HG03045 (cell line): ENCODE measurements at regions not wholly inside any gene's neighbourhood (a gene's known extent, or its start where the extent isn't known, plus 50 kb on each side); places are given as distances from the start of the nearest gene placed in this dataset.
"Not testable (repeated sequence)": the region's sequence is repeated elsewhere in the genome, so short reads cannot be mapped to it uniquely, and the experiment has no call there.

Experiments
- ATAC-seq: cut with Tn5 transposase; IDR thresholded peaks from one replicate; pipeline ENCODE4 v1.9.1; 2021; ENCODE audit warnings: mild to moderate bottlenecking, moderate library complexity; ENCODE audit not compliant: unreplicated experiment

- ATAC-seq, result no peak
Observed at GRCh38 chr1:184889166-184889565, 85.1 kb downstream of the NIBAN1 start.

GRCh38 chr1:184888505-184888904, 85.8 kb downstream of the NIBAN1 start:
- ATAC-seq, result no peak

GRCh38 chr1:184882957-184883815, 91.1 kb downstream of the NIBAN1 start:
- no peak for ATAC-seq

- peak; percentile 63 for ATAC-seq
Observed at GRCh38 chr1:184881941-184882913, 92.1 kb downstream of the NIBAN1 start.

GRCh38 chr1:184879876-184880557, 94.3 kb downstream of the NIBAN1 start:
- no peak for ATAC-seq

GRCh38 chr1:184878602-184879001, 95.7 kb downstream of the NIBAN1 start:
- no peak for ATAC-seq

- no peak for ATAC-seq
Observed at GRCh38 chr1:184878002-184878401, 96.3 kb downstream of the NIBAN1 start.

GRCh38 chr1:184876015-184876414, 98.3 kb downstream of the NIBAN1 start:
- ATAC-seq, result not testable (repeated sequence)

- no peak for ATAC-seq
Observed at GRCh38 chr1:184875218-184875617, 99.1 kb downstream of the NIBAN1 start.

GRCh38 chr1:184870319-184870718, 104.0 kb downstream of the NIBAN1 start:
- no peak for ATAC-seq

GRCh38 chr1:184867866-184868689, 106.2 kb downstream of the NIBAN1 start:
- ATAC-seq, result no peak

GRCh38 chr1:184866991-184867788, 107.1 kb downstream of the NIBAN1 start:
- ATAC-seq, result peak; percentile 95

- peak; percentile 18 for ATAC-seq
Observed at GRCh38 chr1:184866586-184866985, 107.7 kb downstream of the NIBAN1 start.

- no peak for ATAC-seq
Observed at GRCh38 chr1:184865831-184866230, 108.5 kb downstream of the NIBAN1 start.

- ATAC-seq, result no peak
Observed at GRCh38 chr1:184861755-184862336, 107.2 kb upstream of the EDEM3 start.

- ATAC-seq, result peak; percentile 86
Observed at GRCh38 chr1:184860985-184861754, 106.5 kb upstream of the EDEM3 start.

GRCh38 chr1:184860535-184860934, 105.9 kb upstream of the EDEM3 start:
- ATAC-seq, result peak; percentile 24
